Fibroblast of villous mesenchyme (primary cell): ENCODE measurements at regions not wholly inside any gene's neighbourhood (a gene's known extent, or its start where the extent isn't known, plus 50 kb on each side); places are given as distances from the start of the nearest gene placed in this dataset.

Experiments used
- DNase-seq: peaks from one replicate; pipeline ENCODE4 v3.0.0-alpha.2; 2010; ENCODE audit warnings: low read depth
- H3K4me3 ChIP-seq: 2 replicates; pipeline ENCODE4 v1.5.1; 2011; ENCODE audit warnings: low read depth, mild to moderate bottlenecking, low read length
- CTCF ChIP-seq: IDR thresholded peaks from 2 replicates; pipeline ENCODE4 v1.5.1; 2012; ENCODE audit warnings: low read depth, mild to moderate bottlenecking, low read length; ENCODE audit not compliant: insufficient read depth

DNA sequence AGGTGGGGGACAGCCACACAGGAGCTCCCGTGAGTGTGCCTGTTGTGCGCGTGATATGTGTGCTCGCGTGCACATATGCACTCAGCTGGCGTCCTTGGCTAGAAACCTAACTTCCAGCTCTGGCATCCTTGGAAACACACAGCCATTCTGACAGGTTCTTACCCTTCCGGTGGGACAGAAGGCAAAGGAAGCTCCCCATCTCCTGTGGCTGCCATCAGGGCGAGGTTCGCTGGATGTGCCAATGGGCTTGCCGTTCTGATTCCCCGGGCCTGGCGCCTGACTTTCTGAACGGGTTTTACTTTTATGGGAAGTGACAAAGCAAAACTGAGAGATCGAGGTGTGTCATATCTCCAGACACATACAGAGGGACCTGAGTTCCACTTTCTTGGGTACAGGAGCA, 124.7 kb downstream of the PAPOLA start:
- no peak for TF ChIP-seq CTCF
- no peak overlapping the region for H3K4me3 ChIP-seq
- DNase-seq: no peak

GRCh38 chr14:96627386-96627785, 125.2 kb downstream of the PAPOLA start:
- H3K4me3 ChIP-seq: no peak overlapping the region
- TF ChIP-seq CTCF: no peak
- DNase-seq: no peak

DNA sequence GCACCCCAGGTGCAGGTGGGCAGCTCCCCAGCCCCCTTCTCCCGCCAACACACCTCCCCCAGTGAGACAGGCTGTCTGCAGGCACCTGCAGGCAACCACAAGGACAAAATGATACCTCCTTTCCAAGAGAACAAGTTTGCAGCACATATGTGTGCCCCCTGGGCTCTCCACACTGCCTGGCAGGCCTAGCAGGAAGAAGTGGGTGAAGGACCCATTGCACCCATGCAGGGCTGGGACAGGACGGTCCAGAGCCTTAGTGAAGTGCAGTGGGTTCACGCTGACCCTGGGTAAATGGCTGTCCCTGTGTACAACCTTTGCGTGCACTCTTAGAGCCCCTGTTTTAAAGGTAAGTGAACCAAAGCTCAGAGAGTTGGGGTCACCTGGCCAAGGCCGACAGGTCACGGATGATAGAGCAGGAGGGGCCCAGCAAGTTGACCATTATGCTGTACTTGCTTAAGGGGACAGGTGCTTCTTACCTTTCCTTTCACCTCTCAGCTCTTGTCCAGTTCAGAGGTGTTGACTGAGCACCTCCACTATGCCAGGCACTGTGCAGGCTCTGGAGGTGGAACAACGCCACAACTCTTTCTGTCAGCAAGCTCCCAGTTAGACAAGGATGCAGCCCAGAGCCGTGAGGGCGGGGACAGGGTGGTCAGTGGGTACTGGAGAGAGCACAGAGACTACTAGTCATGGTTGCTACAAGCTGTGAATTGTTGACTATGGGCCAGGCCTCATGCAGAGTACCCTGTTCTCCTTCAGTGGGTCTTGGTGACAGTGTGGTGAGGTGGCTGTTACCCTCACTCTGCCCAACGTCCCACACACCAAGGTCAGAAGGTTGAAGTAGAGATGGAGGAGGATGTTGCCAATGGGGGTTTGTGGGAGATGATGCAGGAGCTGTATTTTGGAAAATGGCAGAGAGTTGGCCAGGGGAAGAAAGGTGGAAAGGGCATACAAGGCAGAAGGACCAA, 125.9 kb downstream of the PAPOLA start:
- TF ChIP-seq CTCF: no peak
- H3K4me3 ChIP-seq: no peak overlapping the region
- DNase-seq: no peak

GRCh38 chr14:96629082-96629481, 126.9 kb downstream of the PAPOLA start:
- no peak overlapping the region for H3K4me3 ChIP-seq
- DNase-seq: no peak
- no peak for TF ChIP-seq CTCF

DNA sequence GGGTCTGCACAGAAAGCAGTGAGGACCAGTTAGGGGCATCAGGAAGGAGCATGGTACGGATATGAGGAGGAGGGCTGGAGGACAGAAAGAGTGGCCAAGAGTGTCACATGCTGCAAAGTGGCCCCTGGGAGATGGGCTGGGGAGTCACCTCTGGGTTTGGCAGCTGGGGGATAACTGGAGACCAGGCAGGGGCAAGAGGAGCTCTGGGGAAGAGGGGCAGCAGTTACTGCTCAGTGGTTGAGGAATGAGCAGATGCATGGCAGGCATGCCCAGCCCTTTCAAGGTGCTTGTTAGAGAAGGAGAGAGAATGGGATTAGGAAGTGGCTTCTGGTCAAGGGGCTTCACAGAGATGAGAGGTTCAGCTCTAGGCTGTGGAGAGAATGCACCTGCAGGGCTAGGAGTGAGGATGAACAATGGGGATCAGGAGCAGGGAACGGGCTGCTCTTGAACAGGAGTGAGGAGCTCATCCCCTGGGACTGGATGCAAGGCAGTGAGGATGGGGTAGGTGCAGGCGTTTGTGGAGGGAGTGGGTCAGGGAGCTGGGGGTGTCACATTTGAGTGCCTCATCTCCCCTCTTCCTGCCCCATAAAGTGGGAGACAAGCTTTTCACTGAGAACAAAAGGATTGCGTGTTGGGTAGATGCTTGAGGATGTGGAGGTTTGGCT, 127.5 kb downstream of the PAPOLA start:
- H3K4me3 ChIP-seq: no peak overlapping the region
- no peak for DNase-seq
- no peak for TF ChIP-seq CTCF

- no peak for TF ChIP-seq CTCF
- no peak for DNase-seq
- no peak overlapping the region for H3K4me3 ChIP-seq
Measured at GRCh38 chr14:96630281-96630680, 128.1 kb downstream of the PAPOLA start.
